ENCODE measurements at regions not wholly inside any gene's neighbourhood (a gene's known extent, or its start where the extent isn't known, plus 50 kb on each side); places are given as distances from the start of the nearest gene placed in this dataset.

DNA sequence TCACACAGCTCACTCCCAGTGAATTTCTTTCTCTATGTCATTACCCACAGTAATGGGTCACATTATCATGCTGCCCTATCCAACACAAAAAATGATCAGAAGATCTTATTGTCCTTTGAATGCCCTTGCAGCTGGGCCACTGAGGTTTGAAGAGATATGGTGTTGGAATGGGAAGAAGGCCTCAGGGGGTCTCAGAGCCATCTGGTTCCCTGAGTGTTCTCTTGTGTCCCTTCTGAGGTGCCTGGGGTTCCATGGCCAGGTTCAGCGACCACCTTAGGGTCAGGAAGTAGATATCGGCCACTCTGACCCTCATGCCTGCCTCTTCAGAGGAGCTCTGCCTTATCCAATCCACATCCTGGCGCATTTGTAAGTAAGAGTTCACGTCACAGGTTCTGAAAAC, 232.3 kb downstream of the TJP1 start:
- Histone ChIP-seq H3K27ac (no peak overlapping the region), H3K27me3 (ENCODE audit: insufficient read depth in 3 of 3, low read length in 2 of 3) (no peaks in the 10 kb centered on the region), H3K4me1 (no peaks in the 10 kb centered on the region), H3K36me3 (ENCODE audit: insufficient read depth in 1 of 2, low read depth in 1 of 2) (no peaks in the 10 kb centered on the region), H3K9me3 (no peaks in the 10 kb centered on the region), H3K4me3 (no peak overlapping the region)
- ATAC-seq (no peak), DNase-seq (no peak)
- intact Hi-C loops (cut with DNase I), result no loop called here
- TF ChIP-seq, protein P1, sequence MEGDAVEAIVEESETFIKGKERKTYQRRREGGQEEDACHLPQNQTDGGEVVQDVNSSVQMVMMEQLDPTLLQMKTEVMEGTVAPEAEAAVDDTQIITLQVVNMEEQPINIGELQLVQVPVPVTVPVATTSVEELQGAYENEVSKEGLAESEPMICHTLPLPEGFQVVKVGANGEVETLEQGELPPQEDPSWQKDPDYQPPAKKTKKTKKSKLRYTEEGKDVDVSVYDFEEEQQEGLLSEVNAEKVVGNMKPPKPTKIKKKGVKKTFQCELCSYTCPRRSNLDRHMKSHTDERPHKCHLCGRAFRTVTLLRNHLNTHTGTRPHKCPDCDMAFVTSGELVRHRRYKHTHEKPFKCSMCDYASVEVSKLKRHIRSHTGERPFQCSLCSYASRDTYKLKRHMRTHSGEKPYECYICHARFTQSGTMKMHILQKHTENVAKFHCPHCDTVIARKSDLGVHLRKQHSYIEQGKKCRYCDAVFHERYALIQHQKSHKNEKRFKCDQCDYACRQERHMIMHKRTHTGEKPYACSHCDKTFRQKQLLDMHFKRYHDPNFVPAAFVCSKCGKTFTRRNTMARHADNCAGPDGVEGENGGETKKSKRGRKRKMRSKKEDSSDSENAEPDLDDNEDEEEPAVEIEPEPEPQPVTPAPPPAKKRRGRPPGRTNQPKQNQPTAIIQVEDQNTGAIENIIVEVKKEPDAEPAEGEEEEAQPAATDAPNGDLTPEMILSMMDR (IDR thresholded peaks at IDR 0.05), result no peak
- WGBS, 3 donors, result 88 to 93% (median 90%) methylated on average over 4 of the region's 4 CpGs

DNA sequence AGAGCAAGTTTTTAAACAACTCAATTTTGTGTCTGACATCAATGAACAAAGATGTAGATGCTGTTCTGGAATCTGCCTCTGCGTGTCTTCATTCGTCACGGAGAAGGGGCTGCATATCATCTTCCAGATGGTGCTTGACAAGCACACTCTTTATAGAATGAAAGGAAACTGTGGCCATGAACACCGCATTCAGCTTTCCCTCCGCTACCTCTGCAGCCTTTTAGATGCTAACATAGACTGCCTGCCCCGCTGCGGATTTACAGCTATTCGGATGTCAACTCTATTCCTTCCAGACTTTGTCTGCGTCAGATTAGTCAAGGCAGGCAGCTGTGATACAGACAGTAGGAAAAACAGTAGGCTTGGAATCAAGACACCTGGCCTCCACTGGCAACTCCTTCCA, 232.9 kb downstream of the TJP1 start:
- no peak overlapping the region for H3K4me3 ChIP-seq
- 23 to 36% (median 28%) methylated on average over 9 of the region's 9 CpGs for WGBS, 3 donors
- H3K27me3 ChIP-seq (ENCODE audit: insufficient read depth in 3 of 3, low read length in 2 of 3), result no peaks in the 10 kb centered on the region
- no peaks in the 10 kb centered on the region for H3K9me3 ChIP-seq
- no peaks in the 10 kb centered on the region for H3K36me3 ChIP-seq (ENCODE audit: insufficient read depth in 1 of 2, low read depth in 1 of 2)
- no peaks in the 10 kb centered on the region for H3K4me1 ChIP-seq
- no peak overlapping the region for H3K27ac ChIP-seq
- ATAC-seq (no peak), DNase-seq (no peak)
- TF ChIP-seq, protein P1 (IDR thresholded peaks at IDR 0.05), result no peak
- intact Hi-C loops (cut with DNase I), result no loop called here

DNA sequence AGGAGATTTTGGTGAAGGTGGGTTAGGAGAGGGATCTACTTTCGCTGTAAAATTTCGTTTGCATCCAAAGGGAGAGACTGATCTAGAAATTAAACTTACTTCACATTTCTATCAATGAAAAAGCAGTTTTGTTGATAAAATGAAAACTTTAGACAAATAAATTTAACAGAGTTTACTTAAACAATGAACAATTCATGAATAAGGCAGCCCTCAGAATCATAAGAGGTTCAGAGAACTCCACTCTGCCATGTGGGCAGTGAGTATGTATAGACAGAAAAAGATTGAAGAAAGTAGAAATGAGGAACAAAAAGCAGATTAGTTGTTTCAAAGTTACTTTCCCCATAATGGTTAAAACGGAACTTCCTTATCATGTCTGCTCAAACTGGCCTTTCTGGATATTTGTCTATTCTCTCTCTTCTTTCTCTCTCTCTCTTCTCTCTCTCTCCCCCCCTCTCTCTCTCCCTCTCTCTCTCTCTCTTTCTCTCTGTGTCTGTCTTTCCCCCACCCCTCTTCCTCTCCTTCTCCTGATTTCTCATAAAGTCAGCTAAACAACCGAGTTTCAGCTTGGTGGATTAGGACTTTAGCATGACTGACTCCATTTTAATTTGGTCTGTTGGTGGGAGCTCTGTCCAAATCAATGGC, 248.9 kb downstream of the TJP1 start:
- ATAC-seq (no peak), DNase-seq (no peak)
- H3K4me3 ChIP-seq, result no peak overlapping the region
- intact Hi-C loops (cut with DNase I), result no loop called here
- TF ChIP-seq, protein P1 (IDR thresholded peaks at IDR 0.05), result no peak
- 82 to 88% (median 84%) methylated on average over 4 of the region's 4 CpGs for WGBS, 3 donors
- peaks cover 6 to 44% (median 10%) of the 10 kb centered on the region in 3 donors for H3K27me3 ChIP-seq (ENCODE audit: insufficient read depth in 3 of 3, low read length in 2 of 3)
- no peaks in the 10 kb centered on the region for H3K36me3 ChIP-seq (ENCODE audit: insufficient read depth in 1 of 2, low read depth in 1 of 2)
- H3K4me1 ChIP-seq, result no peaks in the 10 kb centered on the region
- H3K9me3 ChIP-seq, result no peaks in the 10 kb centered on the region
- no peak overlapping the region for H3K27ac ChIP-seq

DNA sequence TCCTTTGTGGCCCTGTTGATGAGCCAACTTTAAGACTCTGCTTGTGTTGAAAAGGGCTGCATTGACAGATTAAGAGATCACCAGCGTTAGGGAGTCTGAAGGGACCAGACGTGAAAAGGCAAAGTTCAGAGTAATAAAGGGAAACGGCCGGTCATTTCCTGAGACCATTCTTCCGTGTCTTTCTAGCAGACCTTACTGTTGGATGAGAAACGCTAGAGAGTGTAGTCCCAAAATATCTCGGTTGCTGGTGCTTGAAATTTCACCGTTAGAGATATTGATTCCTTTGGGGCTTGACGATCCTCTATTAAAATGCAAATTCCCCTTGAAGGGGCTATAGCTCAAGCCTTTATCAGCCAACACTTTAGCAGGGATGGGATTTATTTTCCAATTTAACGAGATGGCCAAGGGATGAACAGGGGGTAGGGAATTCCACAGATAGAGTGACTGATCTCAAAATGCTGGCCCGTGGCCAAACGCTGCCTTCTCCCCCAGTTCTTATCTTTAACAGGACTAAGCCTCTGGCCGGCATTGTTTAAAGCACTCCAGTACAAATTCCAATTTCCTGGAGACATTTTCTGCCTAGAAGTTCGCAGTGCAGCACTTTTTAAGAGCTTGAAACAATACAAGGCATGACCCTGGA, 250.4 kb downstream of the TJP1 start:
- no peaks in the 10 kb centered on the region for H3K9me3 ChIP-seq
- H3K27me3 ChIP-seq (ENCODE audit: insufficient read depth in 3 of 3, low read length in 2 of 3), result peaks cover 12 to 58% (median 14%) of the 10 kb centered on the region in 3 donors
- intact Hi-C loops (cut with DNase I), result no loop called here
- ATAC-seq (no peak), DNase-seq (no peak)
- WGBS, 3 donors, result 7 to 8% (median 7%) methylated on average over 14 of the region's 14 CpGs
- H3K4me3 ChIP-seq, result no peak overlapping the region
- H3K36me3 ChIP-seq (ENCODE audit: insufficient read depth in 1 of 2, low read depth in 1 of 2), result no peaks in the 10 kb centered on the region
- TF ChIP-seq, protein P1 (IDR thresholded peaks at IDR 0.05), result no peak
- no peaks in the 10 kb centered on the region for H3K4me1 ChIP-seq
- no peak overlapping the region for H3K27ac ChIP-seq
